SK-N-SH (cell line): ENCODE measurements at regions not wholly inside any gene's neighbourhood (a gene's known extent, or its start where the extent isn't known, plus 50 kb on each side); places are given as distances from the start of the nearest gene placed in this dataset.

Experiments used
- CTCF ChIA-PET: fragments of 300-600, 350-600 bp; formaldehyde crosslinking; extraction: SDS; loops from one replicate; lab custom pipeline; 2021; lab: Yijun Ruan, JAX
- POLR2A ChIA-PET: fragments of 350-600 bp; sonication (Branson Sonifier 250); formaldehyde crosslinking; extraction: SDS; loops from one replicate; lab custom pipeline; 2020; ENCODE audit warnings: antibody characterized with exemption, inconsistent platforms; lab: Yijun Ruan, JAX
- DNase-seq: peaks from one replicate; pipeline ENCODE4 v3.0.0; 2012
- H2AFZ ChIP-seq: fragments of 200-600 bp; sonication (generic); 2 replicates; pipeline ENCODE4 v1.8.1; 2016; ENCODE audit warnings: antibody characterized with exemption, mild to moderate bottlenecking, low read depth
- H3F3A ChIP-seq: fragments of 200-600 bp; sonication (generic); replicated peaks from 2 replicates; pipeline ENCODE3; 2016; ENCODE audit warnings: antibody characterized with exemption, mild to moderate bottlenecking; ENCODE audit not compliant: insufficient read depth
- H3K27ac ChIP-seq, 2 experiments: fragments of 200-500 bp in 1 of 2; fragments of 200-600 bp in 1 of 2; sonication (Bioruptor generic) in 1 of 2; sonication (generic), shearing (Covaris generic) in 1 of 2; 2 replicates each; pipeline versions ENCODE4 v1.5.1 to v1.6.1; 2014 to 2016; ENCODE audit warnings: low read depth in 2 of 2, inconsistent platforms in 1 of 2, low read length in 1 of 2, mild to moderate bottlenecking in 1 of 2, mixed read lengths in 1 of 2
- H3K27me3 ChIP-seq: fragments of 200-600 bp; sonication (generic), shearing (Covaris generic); 2 replicates; pipeline ENCODE4 v1.6.1; 2016; ENCODE audit warnings: mixed run types; ENCODE audit not compliant: insufficient read depth
- H3K36me3 ChIP-seq, 2 experiments: fragments of 200-500 bp in 1 of 2; fragments of 200-600 bp in 1 of 2; sonication (Bioruptor generic) in 1 of 2; sonication (generic) in 1 of 2; replicated peaks in 1 of 2; 2 replicates each; pipeline versions ENCODE3 to v1.5.1; 2014 to 2016; ENCODE audit warnings: low read length in 1 of 2, mild to moderate bottlenecking in 1 of 2; ENCODE audit not compliant: insufficient read depth in 2 of 2, control insufficient read depth in 1 of 2
- H3K4me1 ChIP-seq, 2 experiments: fragments of 200-500 bp in 1 of 2; fragments of 200-600 bp in 1 of 2; sonication (Bioruptor generic) in 1 of 2; sonication (generic), shearing (Covaris generic) in 1 of 2; 2 replicates each; pipeline versions ENCODE4 v1.5.1 to v1.6.1; 2014 to 2016; ENCODE audit warnings: low read depth in 1 of 2, low read length in 1 of 2, mixed run types in 1 of 2; ENCODE audit not compliant: insufficient read depth in 2 of 2, control insufficient read depth in 1 of 2
- H3K4me2 ChIP-seq: fragments of 200-600 bp; sonication (generic), shearing (Covaris generic); 2 replicates; pipeline ENCODE4 v1.6.1; 2017; ENCODE audit warnings: mixed run types
- H3K4me3 ChIP-seq, 2 experiments: fragments of 200-500 bp in 1 of 2; fragments of 200-600 bp in 1 of 2; sonication (Bioruptor generic) in 1 of 2; sonication (generic), shearing (Covaris generic) in 1 of 2; 2 replicates each; pipeline versions ENCODE4 v1.5.1 to v1.8.1; 2014 to 2016; ENCODE audit warnings: low read depth in 2 of 2, inconsistent platforms in 1 of 2, low read length in 1 of 2, mild to moderate bottlenecking in 1 of 2, mixed read lengths in 1 of 2, moderate library complexity in 1 of 2
- H3K79me2 ChIP-seq: fragments of 200-600 bp; sonication (generic); 2 replicates; pipeline ENCODE4 v1.8.1; 2017; ENCODE audit warnings: mild to moderate bottlenecking; ENCODE audit not compliant: insufficient read depth
- H3K9ac ChIP-seq: fragments of 200-600 bp; sonication (generic); 2 replicates; pipeline ENCODE4 v1.6.1; 2017; ENCODE audit warnings: mixed run types
- H3K9me2 ChIP-seq: fragments of 200-600 bp; sonication (generic); 2 replicates; pipeline ENCODE4 v1.6.1; 2017; ENCODE audit warnings: mixed run types
- H3K9me3 ChIP-seq: fragments of 200-600 bp; sonication (generic); 2 replicates; pipeline ENCODE4 v1.6.1; 2017; ENCODE audit warnings: mixed run types, mild to moderate bottlenecking, moderate library complexity
- H4K20me1 ChIP-seq: fragments of 200-600 bp; sonication (generic); 2 replicates; pipeline ENCODE4 v1.6.1; 2017; ENCODE audit warnings: mild to moderate bottlenecking, mixed run types; ENCODE audit not compliant: insufficient read depth
- CHD2 ChIP-seq: fragments of 150-350 bp; IDR thresholded peaks from 2 replicates; pipeline ENCODE4 v1.6.1; 2018; ENCODE audit warnings: low read length; ENCODE audit not compliant: partially characterized antibody
- EP300 ChIP-seq, 2 experiments: IDR thresholded peaks; 2 replicates each; pipeline versions ENCODE4 v1.4.0 to v1.6.1; 2012; ENCODE audit warnings: borderline replicate concordance in 1 of 2, low read depth in 1 of 2, low read length in 1 of 2
- FOSL2 ChIP-seq: IDR thresholded peaks from 2 replicates; pipeline ENCODE4 v1.4.0; 2012; ENCODE audit warnings: low read depth, mild to moderate bottlenecking, moderate library complexity, borderline replicate concordance
- FOXM1 ChIP-seq: IDR thresholded peaks from 2 replicates; pipeline ENCODE4 v1.4.0; 2012; ENCODE audit warnings: low read depth, mild to moderate bottlenecking
- GATA2 ChIP-seq: sonication (generic); formaldehyde crosslinking; IDR thresholded peaks from 2 replicates; pipeline ENCODE4 v1.5.0; 2020; ENCODE audit warnings: mild to moderate bottlenecking, missing genetic modification reagents
- MXI1 ChIP-seq: IDR thresholded peaks from 2 replicates; pipeline ENCODE4 v1.6.1; 2012; ENCODE audit warnings: mild to moderate bottlenecking, low read depth, low read length, improper control_type of control experiment
- RAD21 ChIP-seq: IDR thresholded peaks from 2 replicates; pipeline ENCODE4 v1.6.1; 2012; ENCODE audit warnings: mild to moderate bottlenecking, low read length
- SIN3A ChIP-seq: IDR thresholded peaks from 2 replicates; pipeline ENCODE4 v1.6.1; 2012; ENCODE audit warnings: low read depth, mild to moderate bottlenecking, low read length, moderate library complexity, borderline replicate concordance
- SMC3 ChIP-seq: IDR thresholded peaks from 2 replicates; pipeline ENCODE4 v1.6.1; 2012; ENCODE audit warnings: low read depth, low read length, improper control_type of control experiment
- TAF1 ChIP-seq: IDR thresholded peaks from 2 replicates; pipeline ENCODE4 v1.6.1; 2012; ENCODE audit warnings: low read depth, mild to moderate bottlenecking, low read length, moderate library complexity, borderline replicate concordance
- USF2 ChIP-seq: fragments of 150-350 bp; IDR thresholded peaks from 2 replicates; pipeline ENCODE4 v1.6.1; 2017; ENCODE audit warnings: antibody characterized with exemption, low read length, low read depth, borderline replicate concordance
- WGBS: methylation state at CpG from one replicate; pipeline ENCODE4 v1.1.6; 2017; ENCODE audit warnings: low lambda C conversion rate; 5-methylcytosine and 5-hydroxymethylcytosine counted together
- TF ChIP-seq, protein P1 (sequence below): fragments of 150-350 bp; IDR thresholded peaks from 2 replicates; pipeline ENCODE4 v1.6.1; 2016; ENCODE audit warnings: mild to moderate bottlenecking, low read depth, low read length
- TF ChIP-seq, protein P2 (sequence below): IDR thresholded peaks from 2 replicates; pipeline ENCODE4 v1.6.1; 2012; ENCODE audit warnings: mild to moderate bottlenecking, low read depth, low read length, moderate library complexity
- TF ChIP-seq, protein P3 (sequence below): IDR thresholded peaks from 2 replicates; pipeline ENCODE4 v1.4.0; 2012; ENCODE audit warnings: low read depth

- Histone ChIP-seq H3K9me3 (no peaks in the 10 kb centered on the region), H3F3A (no peaks in the 10 kb centered on the region), H3K27ac (no peak overlapping the region), H3K27me3 (no peaks in the 10 kb centered on the region), H3K4me1 (no peaks in the 10 kb centered on the region), H2AFZ (no peak overlapping the region), H4K20me1 (no peaks in the 10 kb centered on the region), H3K79me2 (no peaks in the 10 kb centered on the region), H3K4me3 (no peak overlapping the region), H3K9me2 (no peaks in the 10 kb centered on the region), H3K9ac (no peak overlapping the region), H3K4me2 (no peak overlapping the region), H3K36me3 (no peaks in the 10 kb centered on the region)
- WGBS, result 51% methylated on average over 5 of the region's 5 CpGs
- TF ChIP-seq SIN3A (no peak), SMC3 (no peak)
- DNase-seq, result no peak
- POLR2A ChIA-PET, result no interaction called here
- CTCF ChIA-PET, result interaction anchor here (2.4 kb wide), 1 partner anchor 11 kb away, joined by 8 read pairs; no protein-coding TSS in a partner anchor
These were observed 109.2 kb upstream of the OGFRL1 start for GRCh38 chr6:71179249-71179885.

DNA sequence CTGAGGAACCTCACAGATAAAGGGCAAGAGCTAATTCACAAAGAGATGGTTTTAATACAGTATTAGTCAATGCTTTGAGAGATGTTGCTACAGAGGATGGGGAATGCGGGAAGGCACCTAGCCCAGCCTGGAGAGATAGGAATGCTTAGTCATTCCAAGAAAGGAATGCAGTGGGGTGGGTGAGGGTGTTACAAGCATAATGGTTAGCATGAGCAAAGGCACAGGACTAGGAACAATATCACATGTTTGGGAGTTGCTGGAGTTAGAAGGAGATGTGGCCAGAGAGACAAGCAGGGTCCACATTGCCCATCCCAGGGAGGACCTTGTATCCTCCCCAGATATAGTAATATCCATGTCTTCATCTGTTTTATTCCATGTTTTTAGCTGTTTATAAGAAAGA is 107.0 kb upstream of the OGFRL1 start:
- no peak overlapping the region for H3K4me2 ChIP-seq
- H3K27me3 ChIP-seq, result no peaks in the 10 kb centered on the region
- H3K9me2 ChIP-seq, result no peaks in the 10 kb centered on the region
- H3K79me2 ChIP-seq, result no peaks in the 10 kb centered on the region
- ChIA-PET CTCF (interaction anchor here (0.6 to 2.4 kb wide), 2 partner anchors 9 kb away, joined by 3 to 8 read pairs; no protein-coding TSS in a partner anchor), POLR2A (no interaction called here)
- H3K9me3 ChIP-seq, result no peaks in the 10 kb centered on the region
- H4K20me1 ChIP-seq, result no peaks in the 10 kb centered on the region
- H2AFZ ChIP-seq, result no peak overlapping the region
- H3K4me1 ChIP-seq, result no peaks in the 10 kb centered on the region
- no peak overlapping the region; a peak in 1 of 4 replicates for H3K27ac ChIP-seq
- DNase-seq, result no peak
- TF ChIP-seq MXI1 (no peak), CHD2 (no peak), FOXM1 (no peak), GATA2 (CRISPR knock-in tag) (no peak), FOSL2 (peak; percentile 39; the same call in 1 of the 2 replicates)
- WGBS, result 53% methylated on average over 1 of the region's 1 CpG
- no peak overlapping the region for H3K9ac ChIP-seq
- H3K36me3 ChIP-seq, result no peaks in the 10 kb centered on the region
- no peaks in the 10 kb centered on the region for H3F3A ChIP-seq
- H3K4me3 ChIP-seq, result no peak overlapping the region

- peaks cover 3% of the 10 kb centered on the region for H3F3A ChIP-seq
- no peaks in the 10 kb centered on the region for H3K4me1 ChIP-seq
- no peaks in the 10 kb centered on the region for H3K79me2 ChIP-seq
- H3K9me3 ChIP-seq, result no peaks in the 10 kb centered on the region
- no peaks in the 10 kb centered on the region for H3K36me3 ChIP-seq
- no peaks in the 10 kb centered on the region for H4K20me1 ChIP-seq
- H3K9me2 ChIP-seq, result no peaks in the 10 kb centered on the region
- no peak overlapping the region for H3K4me3 ChIP-seq
- TF ChIP-seq, protein P1, sequence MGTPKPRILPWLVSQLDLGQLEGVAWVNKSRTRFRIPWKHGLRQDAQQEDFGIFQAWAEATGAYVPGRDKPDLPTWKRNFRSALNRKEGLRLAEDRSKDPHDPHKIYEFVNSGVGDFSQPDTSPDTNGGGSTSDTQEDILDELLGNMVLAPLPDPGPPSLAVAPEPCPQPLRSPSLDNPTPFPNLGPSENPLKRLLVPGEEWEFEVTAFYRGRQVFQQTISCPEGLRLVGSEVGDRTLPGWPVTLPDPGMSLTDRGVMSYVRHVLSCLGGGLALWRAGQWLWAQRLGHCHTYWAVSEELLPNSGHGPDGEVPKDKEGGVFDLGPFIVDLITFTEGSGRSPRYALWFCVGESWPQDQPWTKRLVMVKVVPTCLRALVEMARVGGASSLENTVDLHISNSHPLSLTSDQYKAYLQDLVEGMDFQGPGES, result no peak
- TF ChIP-seq TAF1, result no peak
- no peak for TF ChIP-seq SMC3
- no peak for TF ChIP-seq GATA2 (CRISPR knock-in tag)
- TF ChIP-seq RAD21, result no peak
- TF ChIP-seq, protein P2, sequence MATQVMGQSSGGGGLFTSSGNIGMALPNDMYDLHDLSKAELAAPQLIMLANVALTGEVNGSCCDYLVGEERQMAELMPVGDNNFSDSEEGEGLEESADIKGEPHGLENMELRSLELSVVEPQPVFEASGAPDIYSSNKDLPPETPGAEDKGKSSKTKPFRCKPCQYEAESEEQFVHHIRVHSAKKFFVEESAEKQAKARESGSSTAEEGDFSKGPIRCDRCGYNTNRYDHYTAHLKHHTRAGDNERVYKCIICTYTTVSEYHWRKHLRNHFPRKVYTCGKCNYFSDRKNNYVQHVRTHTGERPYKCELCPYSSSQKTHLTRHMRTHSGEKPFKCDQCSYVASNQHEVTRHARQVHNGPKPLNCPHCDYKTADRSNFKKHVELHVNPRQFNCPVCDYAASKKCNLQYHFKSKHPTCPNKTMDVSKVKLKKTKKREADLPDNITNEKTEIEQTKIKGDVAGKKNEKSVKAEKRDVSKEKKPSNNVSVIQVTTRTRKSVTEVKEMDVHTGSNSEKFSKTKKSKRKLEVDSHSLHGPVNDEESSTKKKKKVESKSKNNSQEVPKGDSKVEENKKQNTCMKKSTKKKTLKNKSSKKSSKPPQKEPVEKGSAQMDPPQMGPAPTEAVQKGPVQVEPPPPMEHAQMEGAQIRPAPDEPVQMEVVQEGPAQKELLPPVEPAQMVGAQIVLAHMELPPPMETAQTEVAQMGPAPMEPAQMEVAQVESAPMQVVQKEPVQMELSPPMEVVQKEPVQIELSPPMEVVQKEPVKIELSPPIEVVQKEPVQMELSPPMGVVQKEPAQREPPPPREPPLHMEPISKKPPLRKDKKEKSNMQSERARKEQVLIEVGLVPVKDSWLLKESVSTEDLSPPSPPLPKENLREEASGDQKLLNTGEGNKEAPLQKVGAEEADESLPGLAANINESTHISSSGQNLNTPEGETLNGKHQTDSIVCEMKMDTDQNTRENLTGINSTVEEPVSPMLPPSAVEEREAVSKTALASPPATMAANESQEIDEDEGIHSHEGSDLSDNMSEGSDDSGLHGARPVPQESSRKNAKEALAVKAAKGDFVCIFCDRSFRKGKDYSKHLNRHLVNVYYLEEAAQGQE, result no peak
- TF ChIP-seq, protein P3, sequence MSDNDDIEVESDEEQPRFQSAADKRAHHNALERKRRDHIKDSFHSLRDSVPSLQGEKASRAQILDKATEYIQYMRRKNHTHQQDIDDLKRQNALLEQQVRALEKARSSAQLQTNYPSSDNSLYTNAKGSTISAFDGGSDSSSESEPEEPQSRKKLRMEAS, result no peak
- TF ChIP-seq EP300 (IDR thresholded peaks at IDR 0.05; ENCODE audit: borderline replicate concordance in 1 of 2, low read depth in 1 of 2, low read length in 1 of 2), result no peak
- TF ChIP-seq MXI1, result no peak
- TF ChIP-seq USF2, result no peak
- H3K4me2 ChIP-seq, result no peak overlapping the region
- CTCF ChIA-PET, result interaction anchor here (0.6 to 1.5 kb wide), 4 partner anchors 29 to 163 kb away, joined by 3 to 5 read pairs (median 3); no protein-coding TSS in a partner anchor
- no peak for DNase-seq
- no peak overlapping the region for H3K9ac ChIP-seq
- no peaks in the 10 kb centered on the region for H3K27me3 ChIP-seq
- WGBS, result 46% methylated on average over 3 of the region's 3 CpGs
- POLR2A ChIA-PET, result no interaction called here
- H3K27ac ChIP-seq, result no peak overlapping the region
- no peak overlapping the region for H2AFZ ChIP-seq
These were observed 101.5 kb upstream of the OGFRL1 start for GRCh38 chr6:71187141-71187540.
